HCT116 (cell line): ENCODE measurements at regions not wholly inside any gene's neighbourhood (a gene's known extent, or its start where the extent isn't known, plus 50 kb on each side); places are given as distances from the start of the nearest gene placed in this dataset.

ENCODE experiments used
- CEBPB ChIP-seq: IDR thresholded peaks from 2 replicates; pipeline ENCODE4 v1.6.1; 2012; ENCODE audit warnings: low read depth
- TCF7L2 ChIP-seq: IDR thresholded peaks from 2 replicates; pipeline ENCODE4 v1.7.0; 2011; ENCODE audit warnings: borderline replicate concordance, inconsistent platforms; ENCODE audit not compliant: insufficient read depth, insufficient read length; ENCODE audit errors: extremely low read depth
- YY1 ChIP-seq: IDR thresholded peaks from 2 replicates; pipeline ENCODE4 v1.6.1; 2011; ENCODE audit warnings: low read length, low read depth, moderate library complexity, mild to moderate bottlenecking; ENCODE audit not compliant: insufficient replicate concordance; ENCODE audit errors: extremely low read depth
- ZNF274 ChIP-seq: fragments of 200-500 bp; sonication (Bioruptor generic); IDR thresholded peaks from 2 replicates; pipeline ENCODE4 v1.6.1; 2014; ENCODE audit warnings: mild to moderate bottlenecking, low read depth, low read length, inconsistent platforms
- TF ChIP-seq, protein P1 (sequence below): IDR thresholded peaks from 2 replicates; pipeline ENCODE4 v1.6.1; 2011; ENCODE audit warnings: mild to moderate bottlenecking, low read length, moderate library complexity; ENCODE audit not compliant: insufficient replicate concordance; ENCODE audit errors: extremely low read depth
- TF ChIP-seq, protein P2 (sequence below), 3 experiments: fragments of 200-600 bp in 1 of 3; sonication (generic) in 1 of 3; IDR thresholded peaks in 2 of 3; conservative IDR thresholded peaks in 1 of 3; 2 replicates each; pipeline ENCODE4 v1.5.1; 2012 to 2017; ENCODE audit warnings: low read depth in 2 of 3, low read length in 2 of 3, antibody characterized with exemption in 1 of 3, borderline replicate concordance in 1 of 3, control low read depth in 1 of 3, mild to moderate bottlenecking in 1 of 3, mixed read lengths in 1 of 3, mixed run types in 1 of 3, moderate library complexity in 1 of 3; ENCODE audit not compliant: insufficient read depth in 1 of 3

DNA sequence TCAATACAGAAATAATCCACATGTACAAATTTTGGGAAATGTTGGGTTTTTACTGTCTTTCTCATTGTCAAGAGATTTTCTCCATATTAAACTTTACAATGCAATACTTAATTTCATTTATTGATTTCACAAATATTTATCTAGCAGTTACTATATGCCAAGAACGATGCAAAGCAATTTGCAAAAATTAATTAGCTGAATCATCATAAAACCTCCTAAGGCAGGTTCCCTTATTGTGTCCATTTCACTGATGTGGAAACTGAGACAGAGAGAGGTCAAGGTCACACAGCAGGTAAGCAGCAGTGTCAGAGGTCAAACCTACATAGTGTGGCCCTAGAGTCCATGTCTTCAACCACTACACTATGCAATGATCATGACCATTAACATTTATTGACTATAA, 286.8 kb upstream of the AUTS2 start:
- TF ChIP-seq YY1 (no peak), TCF7L2 (no peak), CEBPB (no peak), ZNF274 (no peak)
- TF ChIP-seq, protein P1, sequence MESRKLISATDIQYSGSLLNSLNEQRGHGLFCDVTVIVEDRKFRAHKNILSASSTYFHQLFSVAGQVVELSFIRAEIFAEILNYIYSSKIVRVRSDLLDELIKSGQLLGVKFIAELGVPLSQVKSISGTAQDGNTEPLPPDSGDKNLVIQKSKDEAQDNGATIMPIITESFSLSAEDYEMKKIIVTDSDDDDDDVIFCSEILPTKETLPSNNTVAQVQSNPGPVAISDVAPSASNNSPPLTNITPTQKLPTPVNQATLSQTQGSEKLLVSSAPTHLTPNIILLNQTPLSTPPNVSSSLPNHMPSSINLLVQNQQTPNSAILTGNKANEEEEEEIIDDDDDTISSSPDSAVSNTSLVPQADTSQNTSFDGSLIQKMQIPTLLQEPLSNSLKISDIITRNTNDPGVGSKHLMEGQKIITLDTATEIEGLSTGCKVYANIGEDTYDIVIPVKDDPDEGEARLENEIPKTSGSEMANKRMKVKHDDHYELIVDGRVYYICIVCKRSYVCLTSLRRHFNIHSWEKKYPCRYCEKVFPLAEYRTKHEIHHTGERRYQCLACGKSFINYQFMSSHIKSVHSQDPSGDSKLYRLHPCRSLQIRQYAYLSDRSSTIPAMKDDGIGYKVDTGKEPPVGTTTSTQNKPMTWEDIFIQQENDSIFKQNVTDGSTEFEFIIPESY = no peak
- TF ChIP-seq, protein P2, sequence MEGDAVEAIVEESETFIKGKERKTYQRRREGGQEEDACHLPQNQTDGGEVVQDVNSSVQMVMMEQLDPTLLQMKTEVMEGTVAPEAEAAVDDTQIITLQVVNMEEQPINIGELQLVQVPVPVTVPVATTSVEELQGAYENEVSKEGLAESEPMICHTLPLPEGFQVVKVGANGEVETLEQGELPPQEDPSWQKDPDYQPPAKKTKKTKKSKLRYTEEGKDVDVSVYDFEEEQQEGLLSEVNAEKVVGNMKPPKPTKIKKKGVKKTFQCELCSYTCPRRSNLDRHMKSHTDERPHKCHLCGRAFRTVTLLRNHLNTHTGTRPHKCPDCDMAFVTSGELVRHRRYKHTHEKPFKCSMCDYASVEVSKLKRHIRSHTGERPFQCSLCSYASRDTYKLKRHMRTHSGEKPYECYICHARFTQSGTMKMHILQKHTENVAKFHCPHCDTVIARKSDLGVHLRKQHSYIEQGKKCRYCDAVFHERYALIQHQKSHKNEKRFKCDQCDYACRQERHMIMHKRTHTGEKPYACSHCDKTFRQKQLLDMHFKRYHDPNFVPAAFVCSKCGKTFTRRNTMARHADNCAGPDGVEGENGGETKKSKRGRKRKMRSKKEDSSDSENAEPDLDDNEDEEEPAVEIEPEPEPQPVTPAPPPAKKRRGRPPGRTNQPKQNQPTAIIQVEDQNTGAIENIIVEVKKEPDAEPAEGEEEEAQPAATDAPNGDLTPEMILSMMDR (IDR thresholded peaks at IDR 0.05 in 2 of 3, conservative IDR thresholded peaks at IDR 0.05 in 1 of 3; ENCODE audit: borderline replicate concordance in 1 of 3, insufficient read depth in 1 of 3, low read depth in 2 of 3, low read length in 2 of 3) = no peak
